CMK (cell line): ENCODE measurements at regions not wholly inside any gene's neighbourhood (a gene's known extent, or its start where the extent isn't known, plus 50 kb on each side); places are given as distances from the start of the nearest gene placed in this dataset.
"Not testable (repeated sequence)": the region's sequence is repeated elsewhere in the genome, so short reads cannot be mapped to it uniquely, and the experiment has no call there.

Experiments used
- DNase-seq: peaks from one replicate; pipeline ENCODE4 v3.0.0-alpha.2; 2010; ENCODE audit warnings: low read depth

DNA sequence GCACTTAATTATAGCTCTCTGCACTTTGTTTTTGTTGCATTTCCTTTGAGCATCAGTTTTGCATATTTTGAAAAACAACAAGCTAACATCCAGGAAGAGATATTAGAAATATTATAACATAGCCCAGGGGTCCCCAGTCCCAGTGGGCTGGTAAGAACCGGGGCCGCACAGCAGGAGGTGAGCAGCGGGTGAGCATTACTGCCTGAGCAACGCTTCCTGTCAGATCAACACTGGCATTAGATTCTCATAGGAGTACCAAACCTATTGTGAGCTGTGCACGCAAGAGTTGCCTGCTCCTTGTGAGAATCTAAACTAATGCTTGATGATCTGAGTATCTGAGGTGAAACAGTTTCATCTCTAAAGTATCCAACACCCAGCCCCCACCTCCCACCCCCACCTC, 675.9 kb upstream of the ZNF608 start:
- no peak for DNase-seq

DNA sequence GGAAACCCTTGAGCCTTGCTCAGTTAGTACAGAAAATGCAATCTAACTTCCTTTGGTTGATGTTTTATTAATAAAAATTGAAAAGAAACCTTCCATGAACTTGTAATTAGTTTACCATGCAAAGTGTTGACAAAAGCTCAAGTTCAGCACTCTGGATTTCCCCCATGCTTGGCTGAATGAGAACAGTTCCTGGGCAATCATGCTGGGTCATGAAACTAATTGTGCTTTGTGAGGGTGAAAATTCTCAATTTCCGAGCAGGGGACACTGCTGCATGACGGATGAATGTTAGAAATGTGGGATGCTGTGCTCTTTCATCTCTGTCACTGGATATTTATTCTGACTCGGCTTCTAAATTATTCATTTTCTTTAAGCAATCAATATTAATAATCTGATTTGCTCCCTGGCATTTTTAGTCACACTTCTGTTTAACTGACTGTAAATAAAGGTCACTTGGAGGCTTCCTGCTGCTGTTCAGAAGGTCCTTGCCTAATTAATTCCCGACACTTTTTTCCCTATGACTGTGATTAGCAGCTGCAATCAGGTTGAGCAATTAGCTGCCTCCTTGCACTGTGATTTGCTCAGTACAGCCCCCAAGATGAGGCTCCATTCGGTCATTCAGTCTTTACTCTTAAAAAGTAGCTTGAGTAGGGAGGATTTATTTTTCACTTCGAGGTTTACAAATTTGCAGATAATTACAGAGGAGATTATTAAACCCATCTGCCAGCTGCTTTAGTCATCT, 678.1 kb upstream of the ZNF608 start:
- no peak for DNase-seq

DNA sequence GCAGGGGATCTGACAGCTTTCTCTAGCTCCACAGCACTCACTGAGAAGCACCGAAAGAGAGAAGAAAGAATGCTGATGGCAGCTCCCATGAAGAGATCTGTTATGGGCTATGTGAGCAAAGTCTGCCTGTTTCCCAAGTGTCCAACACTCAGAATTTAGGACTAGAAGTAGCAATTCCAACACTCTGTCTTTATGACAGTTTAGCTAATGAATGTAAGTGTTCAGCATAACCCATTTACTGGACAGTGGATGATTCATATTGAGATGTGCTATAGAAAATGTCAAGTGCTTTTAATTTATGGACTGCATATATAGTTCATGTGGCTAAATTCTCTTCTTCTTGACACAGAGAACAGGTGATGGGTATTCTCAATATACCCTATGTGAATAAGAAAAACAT, 683.1 kb upstream of the ZNF608 start:
- DNase-seq = no peak

DNA sequence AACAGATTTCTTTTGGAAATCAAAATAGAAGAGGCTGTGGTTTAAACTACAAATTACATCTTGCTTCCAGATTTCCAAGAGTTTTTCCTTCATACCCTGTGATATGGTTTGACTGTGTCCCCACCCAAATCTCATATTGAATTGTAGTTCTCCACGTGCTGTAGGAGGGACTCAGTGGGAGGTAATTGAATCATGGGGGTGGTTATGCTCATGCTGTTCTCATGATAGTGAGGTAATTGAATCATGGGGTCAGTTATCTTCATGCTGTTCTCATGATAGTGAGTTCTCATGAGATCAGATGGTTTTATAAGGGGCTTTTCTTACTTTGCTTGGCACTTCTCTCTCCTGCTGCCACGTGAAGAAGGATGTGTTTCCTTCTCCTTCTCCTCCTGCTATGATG, 687.0 kb upstream of the ZNF608 start:
- no peak for DNase-seq

DNA sequence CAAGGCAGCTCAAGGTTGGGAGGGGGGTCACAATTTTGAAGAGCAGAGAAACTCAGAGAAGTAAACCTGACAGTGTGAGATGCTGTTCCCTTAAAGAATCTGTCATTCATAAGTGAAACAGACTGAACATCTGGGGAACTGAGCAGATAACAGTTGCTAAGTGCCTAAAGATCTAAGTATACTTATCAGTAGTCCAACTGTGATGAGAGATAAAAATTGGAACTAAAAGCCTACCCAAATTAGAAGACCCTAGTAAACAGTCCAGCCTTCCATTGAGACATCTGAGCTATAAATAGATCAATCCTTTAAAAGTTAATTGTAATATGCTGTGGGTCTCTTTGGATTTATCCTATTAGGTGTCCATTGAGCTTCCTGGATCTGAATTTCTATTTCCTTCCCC, 692.8 kb upstream of the ZNF608 start:
- no peak for DNase-seq

DNA sequence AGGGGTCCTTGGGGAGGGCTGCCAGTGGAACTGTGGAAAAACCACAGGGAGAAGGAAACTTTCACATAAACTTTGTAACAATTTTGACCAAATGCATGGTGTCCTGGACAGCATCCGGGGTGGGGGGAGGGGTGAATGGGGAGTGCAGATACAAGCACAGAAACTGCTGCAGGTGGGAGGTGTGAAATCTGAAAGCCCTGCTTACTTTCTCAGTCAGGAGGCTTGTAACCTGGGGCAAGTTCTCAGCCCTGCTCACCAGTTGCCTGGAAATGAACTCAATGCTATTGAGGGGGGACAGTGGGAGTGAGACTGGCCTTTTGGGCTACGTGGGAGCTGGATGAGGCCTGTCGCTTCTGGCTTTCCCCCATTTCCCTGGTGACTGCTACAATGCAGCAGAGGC, 694.5 kb upstream of the ZNF608 start:
- DNase-seq = no peak

DNA sequence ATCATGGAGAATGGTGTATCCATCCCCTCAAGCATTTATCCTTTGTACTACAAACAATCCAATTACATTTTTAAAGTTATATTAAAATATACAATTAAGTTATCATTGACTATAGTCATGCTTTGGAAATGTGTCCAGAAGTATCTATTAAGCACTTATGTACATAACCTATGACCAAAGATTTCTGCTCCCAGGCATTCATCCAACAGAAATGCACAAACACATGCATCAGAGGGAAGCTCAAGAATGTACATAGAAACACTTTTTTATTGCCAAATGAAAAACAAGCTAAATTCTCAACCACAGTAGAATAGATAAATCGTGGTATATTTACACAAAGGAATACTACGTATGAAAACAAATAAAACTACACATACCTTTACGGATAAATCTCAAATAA, 700.5 kb upstream of the ZNF608 start:
- no peak for DNase-seq

DNA sequence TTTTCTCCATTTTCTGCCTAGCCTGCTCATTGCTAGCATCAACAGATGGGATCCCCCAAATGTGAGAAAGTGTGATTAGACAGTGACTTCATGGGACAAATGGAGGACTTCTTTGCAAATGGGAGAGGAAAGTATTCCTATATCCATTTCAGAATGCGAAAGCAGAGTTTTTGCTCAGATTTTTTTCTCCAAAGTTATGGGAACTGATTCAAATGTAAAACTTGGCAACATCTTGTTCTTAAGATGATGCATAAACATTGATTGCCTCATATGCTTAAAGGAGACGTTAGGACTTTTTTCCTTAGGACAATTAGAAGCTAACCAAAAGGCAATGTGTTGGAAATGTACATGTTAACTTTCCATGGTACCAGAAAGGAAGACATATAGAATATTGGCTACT, 704.3 kb upstream of the ZNF608 start:
- DNase-seq = no peak

DNA sequence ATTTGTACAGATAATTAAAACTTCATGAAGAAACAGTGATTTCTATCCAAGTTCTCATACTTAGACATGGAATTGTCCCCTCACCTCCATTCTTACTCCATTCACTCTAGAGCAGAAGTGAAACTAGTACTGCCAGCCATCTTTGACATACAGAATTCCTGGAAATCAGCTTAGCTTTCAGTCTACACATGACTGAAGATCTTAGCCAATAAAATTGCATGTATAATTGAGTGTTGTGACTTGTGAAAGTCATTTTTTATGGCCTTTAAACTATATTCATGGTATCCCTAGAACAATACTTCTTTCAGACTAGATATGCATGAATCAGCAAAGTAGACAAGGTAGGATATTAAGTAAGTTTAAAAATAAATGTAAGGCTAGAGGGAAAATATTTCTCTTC, 705.2 kb upstream of the ZNF608 start:
- DNase-seq = no peak

DNA sequence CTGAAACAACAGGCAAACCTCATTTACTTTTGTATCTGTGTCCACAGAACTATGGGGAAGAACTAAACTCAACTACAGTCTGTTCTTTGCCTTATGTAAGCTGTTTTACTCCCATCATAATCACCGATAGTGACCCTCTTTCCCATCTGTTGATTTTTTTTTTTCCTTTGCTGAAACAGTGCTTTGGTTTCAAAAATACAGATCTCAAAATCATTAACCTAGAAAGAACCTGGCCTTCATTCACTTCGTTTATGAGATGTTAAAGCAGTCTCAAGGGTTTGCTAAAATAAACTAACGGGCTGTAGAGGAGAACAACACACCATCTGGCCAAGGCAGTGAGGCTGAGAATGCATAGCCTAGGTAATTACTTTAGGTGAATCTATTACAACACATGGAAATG, 706.6 kb upstream of the ZNF608 start:
- no peak for DNase-seq

DNA sequence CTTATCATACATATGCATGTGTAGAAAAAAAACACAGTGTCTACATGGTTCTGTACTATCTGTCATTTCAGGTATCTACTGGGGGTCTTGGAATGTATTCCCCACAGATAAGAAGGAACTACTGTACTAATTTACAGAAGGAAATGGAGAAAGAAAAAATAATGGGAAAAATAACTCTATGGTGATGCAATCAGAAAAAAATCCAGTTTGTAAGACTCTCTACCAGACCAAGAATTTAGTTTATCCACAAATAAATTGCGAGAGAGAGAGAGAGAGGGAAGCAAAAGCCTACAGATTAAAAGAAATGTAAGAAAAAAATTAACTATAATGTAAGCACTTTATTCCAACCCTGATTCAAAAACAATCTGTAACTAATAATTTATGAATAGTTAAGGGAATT, 708.6 kb upstream of the ZNF608 start:
- no peak for DNase-seq

DNA sequence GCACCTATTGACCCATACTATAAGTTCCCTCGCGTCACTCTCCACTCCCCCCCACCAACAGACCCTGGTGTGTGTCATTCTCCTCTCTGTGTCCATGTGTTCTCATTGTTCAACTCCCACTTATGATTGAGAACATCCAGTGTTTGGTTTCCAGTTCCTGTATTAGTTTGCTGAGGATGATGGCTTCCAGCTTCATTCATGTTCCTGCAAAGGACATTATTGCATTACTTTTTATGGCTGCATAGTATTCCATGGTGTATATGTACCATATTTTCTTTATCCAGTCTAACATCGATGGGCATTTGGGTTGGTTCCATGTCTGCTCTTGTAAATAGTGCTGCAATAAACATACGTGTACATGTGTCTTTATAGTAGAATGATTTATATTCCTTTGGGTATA, 709.6 kb upstream of the ZNF608 start:
- not testable (repeated sequence) for DNase-seq

DNA sequence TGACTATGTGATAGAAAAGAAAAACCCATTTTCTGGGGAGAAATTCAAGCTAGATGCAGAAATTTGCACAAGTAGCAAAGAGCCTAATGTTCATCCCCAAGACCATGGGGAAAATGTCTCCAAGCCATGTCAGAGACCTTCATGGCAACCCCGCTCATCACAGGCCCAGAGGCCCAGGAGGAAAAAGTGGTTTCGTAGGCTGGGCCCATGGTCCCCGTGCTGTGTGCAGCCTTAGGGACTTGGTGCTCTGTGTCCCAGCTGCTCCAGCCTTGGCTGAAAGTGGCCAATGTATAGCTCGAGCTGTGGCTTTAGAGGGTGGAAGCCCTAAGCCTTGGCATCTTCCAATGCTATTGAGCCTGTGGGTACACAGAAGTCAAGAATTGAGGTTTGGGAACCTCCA, 711.2 kb upstream of the ZNF608 start:
- no peak for DNase-seq

DNA sequence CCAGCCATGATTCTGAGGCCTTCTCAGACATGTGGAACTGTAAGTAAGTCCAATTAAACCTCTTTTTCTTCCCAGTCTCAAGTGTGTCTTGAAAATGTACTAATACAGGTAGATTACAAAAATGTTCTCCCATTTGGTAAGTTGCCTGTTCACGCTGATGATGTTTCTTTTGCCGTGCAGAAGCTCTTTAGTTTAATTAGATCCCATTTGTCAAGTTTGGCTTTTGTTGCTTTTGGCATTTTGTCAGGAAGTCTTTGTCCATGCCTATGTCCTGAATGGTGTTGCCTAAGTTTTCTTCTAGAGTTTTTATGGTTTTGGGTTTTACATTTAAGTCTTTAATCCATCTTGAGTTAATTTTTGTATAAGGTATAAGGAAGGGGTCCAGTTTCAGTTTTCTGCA, 712.5 kb upstream of the ZNF608 start:
- DNase-seq = not testable (repeated sequence)

DNA sequence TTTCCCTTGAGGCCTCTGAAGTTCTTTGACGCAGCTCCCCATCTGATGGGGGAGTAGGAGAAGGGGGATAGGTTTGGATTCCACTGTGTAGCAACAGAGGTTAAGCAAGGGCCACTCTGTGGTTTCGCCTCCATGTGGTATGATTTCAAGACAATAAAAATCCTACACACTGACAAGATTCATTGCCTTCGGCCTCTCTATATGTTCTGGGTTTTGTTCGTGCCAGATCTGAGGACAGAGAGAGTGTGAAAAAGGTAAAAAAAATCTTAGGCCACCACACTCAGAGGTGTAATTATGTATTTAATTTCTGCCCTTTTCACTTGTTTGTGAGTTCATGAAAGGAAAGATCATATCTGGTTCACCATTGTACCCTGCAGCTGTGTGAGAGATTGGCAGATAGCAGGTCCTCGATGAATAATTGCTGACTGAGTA, 715.2 kb upstream of the ZNF608 start:
- DNase-seq = no peak

DNA sequence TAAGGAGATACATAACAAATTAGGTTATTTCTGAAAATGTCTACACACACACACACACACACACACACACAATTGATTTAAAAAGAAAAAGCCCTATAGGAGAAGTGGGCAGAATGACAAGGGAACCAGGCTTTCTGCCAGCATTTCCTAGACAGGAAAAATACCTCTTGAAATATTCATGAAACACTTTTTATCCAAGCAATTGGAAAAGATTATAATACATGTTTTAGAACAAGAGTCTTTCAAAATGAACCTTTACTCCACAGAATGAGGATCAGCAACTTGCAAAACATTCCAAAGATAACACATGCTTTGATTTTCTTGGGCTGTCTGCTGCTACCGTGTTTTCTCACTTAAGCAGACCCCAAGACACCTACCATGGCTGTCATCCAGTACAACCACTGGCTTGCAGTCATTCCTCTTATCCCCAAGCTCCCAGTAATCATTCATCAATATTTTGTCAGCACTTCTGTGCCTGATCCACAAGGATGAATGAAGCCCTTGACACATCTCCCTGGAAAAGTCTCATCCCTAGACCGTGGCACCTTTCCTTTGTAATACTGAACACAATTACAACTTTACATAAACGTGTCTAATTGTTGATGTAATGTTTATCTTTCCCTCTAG, 717.1 kb upstream of the ZNF608 start:
- DNase-seq = no peak

DNA sequence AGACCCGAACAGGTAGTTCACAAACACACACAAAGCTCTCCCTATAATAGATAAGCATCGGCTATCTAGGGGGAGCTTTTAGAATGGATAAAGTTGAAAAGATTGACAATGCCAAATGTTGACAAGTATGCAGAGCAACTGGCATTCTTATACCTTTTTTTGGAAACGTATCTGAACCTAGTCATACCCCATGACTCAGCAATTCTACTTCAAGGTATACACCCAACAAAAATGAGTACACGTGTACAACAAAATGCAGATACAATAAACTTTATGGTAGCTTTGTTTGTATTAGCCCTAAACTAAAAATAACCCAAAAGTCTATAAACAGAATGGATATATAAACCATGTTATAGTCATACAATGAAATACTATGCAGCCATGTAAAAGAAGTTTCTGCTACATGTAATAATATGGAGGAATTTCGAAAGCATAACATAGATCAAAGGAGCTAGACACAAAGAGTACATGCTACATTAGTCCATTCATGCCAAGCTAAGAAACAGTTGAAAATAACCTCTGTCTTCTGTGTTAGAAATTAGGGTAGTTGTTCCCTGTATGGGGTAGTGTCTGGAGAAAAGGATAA, 718.5 kb upstream of the ZNF608 start:
- DNase-seq = no peak

DNA sequence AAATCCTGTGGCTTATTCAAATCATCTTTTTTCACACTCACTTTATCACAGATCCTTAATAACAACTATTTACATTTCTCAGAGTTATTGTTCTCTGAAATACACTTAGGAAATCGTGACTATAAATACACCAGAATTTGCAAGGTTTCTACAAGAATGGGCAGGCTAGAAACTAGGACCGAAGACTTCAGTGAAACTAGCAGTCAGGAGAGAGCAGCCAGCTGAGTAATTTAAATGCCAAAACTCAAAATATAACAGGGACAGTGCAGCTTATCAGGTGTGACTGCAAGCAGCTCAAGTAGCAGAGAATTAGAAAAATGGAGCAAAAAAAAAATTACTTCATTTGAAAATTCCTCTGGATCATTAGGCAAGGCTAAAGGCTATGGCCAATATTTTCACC, 719.3 kb upstream of the ZNF608 start:
- DNase-seq = no peak

DNA sequence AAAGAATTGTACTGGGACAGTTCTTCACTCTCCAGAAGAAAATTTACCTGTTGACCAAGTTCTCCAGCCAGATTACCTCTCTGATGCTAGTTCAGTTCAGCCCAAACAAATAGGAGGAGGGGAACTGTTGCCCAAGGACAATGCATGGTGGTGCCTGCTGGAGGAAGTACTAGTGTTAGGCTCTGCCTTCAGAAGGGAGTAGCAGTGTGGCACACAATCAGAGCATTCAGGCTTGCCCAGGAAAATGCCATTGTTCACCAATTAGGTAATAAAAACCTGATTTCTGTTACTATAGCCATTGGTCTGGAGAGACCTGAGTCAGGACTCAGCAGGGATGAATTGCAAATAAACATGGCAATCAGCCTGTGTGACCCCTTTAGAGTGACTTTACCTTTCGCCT, 720.8 kb upstream of the ZNF608 start:
- no peak for DNase-seq

DNA sequence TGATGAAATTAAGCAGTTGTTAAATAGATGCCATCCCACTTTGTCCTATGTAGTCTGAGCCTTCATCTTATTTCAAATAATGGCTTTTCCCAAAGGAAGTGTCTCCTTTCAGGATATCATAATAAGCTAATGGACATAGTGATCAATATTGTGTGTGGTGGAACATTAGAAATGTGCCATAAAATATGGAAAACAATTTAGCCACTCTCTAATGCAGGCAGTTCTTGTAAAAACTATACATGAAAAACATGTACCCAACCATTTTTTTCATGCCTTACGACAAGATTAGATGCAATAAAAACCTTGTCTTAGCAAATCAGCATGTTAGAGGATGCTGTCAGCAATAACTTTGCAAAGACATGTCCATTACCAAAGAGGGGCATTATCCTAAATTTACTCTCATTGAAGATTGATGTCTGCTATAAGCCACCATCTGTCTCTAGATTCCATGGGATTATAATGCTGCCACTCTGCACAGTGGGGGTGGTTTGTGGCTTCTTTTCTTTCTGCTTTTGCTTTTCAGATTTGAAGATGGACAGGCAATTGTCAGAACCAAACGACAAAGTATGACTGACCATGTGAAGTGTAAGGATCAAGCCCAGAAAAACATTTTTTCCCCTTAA, 724.0 kb upstream of the ZNF608 start:
- no peak for DNase-seq

DNA sequence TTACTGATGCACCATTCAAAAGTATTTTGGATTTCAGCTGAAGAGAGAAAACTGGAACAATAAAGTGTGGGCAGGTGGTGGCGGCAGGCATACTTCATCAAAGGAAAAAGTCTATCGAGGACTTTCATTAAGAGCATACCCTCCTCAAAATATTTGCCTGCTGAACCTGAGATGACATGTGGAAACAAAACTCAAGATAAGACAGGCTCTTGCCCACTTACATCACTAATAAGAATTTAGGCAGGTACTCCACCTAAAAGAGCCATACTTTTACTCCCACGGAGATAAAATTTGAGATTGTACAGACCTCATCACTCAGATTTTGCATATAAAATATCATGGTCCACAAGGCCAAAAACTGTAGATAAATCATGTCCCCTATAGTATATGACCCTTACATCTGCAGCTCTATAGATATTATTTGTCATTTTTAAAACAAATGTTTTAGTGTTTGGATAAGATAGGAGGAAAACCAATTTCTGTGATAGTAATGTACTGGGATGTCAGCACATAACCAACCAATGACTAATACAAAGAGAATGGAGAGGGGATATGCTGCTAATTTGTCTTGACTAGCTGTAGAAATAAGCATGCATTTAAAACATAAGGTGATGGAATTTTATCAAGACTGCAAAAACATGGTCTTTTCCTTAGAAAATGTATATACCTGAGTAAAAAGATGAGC, 730.6 kb upstream of the ZNF608 start:
- DNase-seq = no peak

DNA sequence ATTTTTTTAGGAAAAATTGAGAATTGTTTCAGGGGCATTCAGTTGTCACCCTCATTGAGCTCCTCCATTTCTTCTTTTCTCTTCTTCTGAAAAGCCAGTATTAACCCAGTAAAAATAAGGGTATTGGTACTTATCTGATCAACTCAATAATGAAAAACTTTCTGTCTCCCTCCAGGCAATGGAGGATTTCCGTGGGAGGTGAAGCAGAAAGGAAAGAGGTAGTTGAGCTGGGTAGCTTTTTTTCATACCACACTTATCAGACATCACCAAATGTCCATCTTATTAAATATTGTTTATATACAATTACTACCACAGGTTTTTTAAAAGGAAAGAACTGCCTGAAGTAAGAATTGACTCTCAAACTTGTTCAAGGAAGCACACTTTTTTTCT, 731.1 kb upstream of the ZNF608 start:
- DNase-seq = no peak

DNA sequence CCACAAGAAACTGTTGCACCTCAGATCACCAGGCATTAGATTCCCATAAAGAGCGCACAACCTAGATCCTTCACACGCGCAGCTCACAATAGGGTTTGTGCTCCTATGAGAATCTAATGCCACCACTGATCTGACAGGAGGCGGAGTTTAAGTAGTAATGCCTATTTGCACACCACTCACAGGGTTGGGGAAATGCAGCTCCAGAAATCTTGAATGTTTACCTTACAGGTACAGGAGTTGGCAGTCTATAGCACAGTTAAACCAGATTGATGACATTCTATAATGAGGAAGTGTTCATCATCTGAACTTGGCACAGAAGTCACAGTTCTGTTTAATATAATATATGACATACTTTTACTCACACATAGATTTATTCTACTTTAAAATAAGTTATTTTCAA, 732.2 kb upstream of the ZNF608 start:
- DNase-seq = no peak
